ENCODE measurements at regions not wholly inside any gene's neighbourhood (a gene's known extent, or its start where the extent isn't known, plus 50 kb on each side); places are given as distances from the start of the nearest gene placed in this dataset.

- Histone ChIP-seq H3K4me2 (ENCODE audit: low read depth, low read length) (no peak overlapping the region), H3K4me1 (ENCODE audit: insufficient read depth, low read length) (peaks cover 12% of the 10 kb centered on the region; the same call in 1 of the 2 replicates), H3K9ac (ENCODE audit: insufficient read depth, low read depth, low read length) (no peak overlapping the region), H4K20me1 (ENCODE audit: insufficient read depth, low read length) (no peaks in the 10 kb centered on the region), H3K79me2 (ENCODE audit: insufficient read depth, low read length) (no peaks in the 10 kb centered on the region), H3K27me3 (ENCODE audit: control insufficient read depth in 1 of 2, insufficient read depth in 2 of 2, low read length in 2 of 2) (no peaks in the 10 kb centered on the region), H3K9me3 (ENCODE audit: low read length) (peaks cover 6% of the 10 kb centered on the region; the same call in 1 of the 2 replicates), H3K36me3 (replicated peaks in 1 of 2; ENCODE audit: control insufficient read depth in 1 of 2, insufficient read depth in 2 of 2, low read length in 2 of 2) (no peaks in the 10 kb centered on the region), H3K4me3 (replicated peaks in 1 of 3; ENCODE audit: insufficient read depth in 1 of 3, low read depth in 2 of 3, low read length in 3 of 3) (no peak overlapping the region), H2AFZ (ENCODE audit: low read length) (no peak overlapping the region), H3K27ac (ENCODE audit: extremely low read length, insufficient read depth, low read length) (no peak overlapping the region)
- in situ Hi-C loops (cut with HindIII; ENCODE audit: extremely low pct_ligation_motif_present, low pct_unique_long_range_greater_than_20kb) (no loop called here), intact Hi-C loops (cut with micrococcal nuclease; ENCODE audit: unreplicated experiment) (no loop called here)
- BruUV-seq (replicated peaks): no TSS peak
- WGBS (ENCODE audit: low lambda C conversion rate): 65% methylated on average over 9 of the region's 9 CpGs
- CTCF ChIA-PET (ENCODE audit: low intra/inter-chr PET ratio, low total read pairs): no interaction called here
- no peak for ATAC-seq
- TF ChIP-seq MEF2D (CRISPR knock-in tag; IDR thresholded peaks at IDR 0.05) (no peak), ZNF749 (CRISPR knock-in tag; IDR thresholded peaks at IDR 0.05; ENCODE audit: borderline replicate concordance) (no peak), NR2F1 (CRISPR knock-in tag; IDR thresholded peaks at IDR 0.05) (no peak), ZNF326 (CRISPR knock-in tag; IDR thresholded peaks at IDR 0.05; ENCODE audit: borderline replicate concordance) (no peak)
- no peak for DNase-seq (ENCODE audit: low spot score)
- POLR2A ChIA-PET: no interaction called here
- no peak for FAIRE-seq
These were observed 51.4 kb upstream of the KANK4 start for GRCh38 chr1:62370594-62370993.

- Histone ChIP-seq H3K27me3 (ENCODE audit: control insufficient read depth in 1 of 2, insufficient read depth in 2 of 2, low read length in 2 of 2) (no peaks in the 10 kb centered on the region), H3K27ac (ENCODE audit: extremely low read length, insufficient read depth, low read length) (no peak overlapping the region), H2AFZ (ENCODE audit: low read length) (no peak overlapping the region), H3K4me3 (replicated peaks in 1 of 3; ENCODE audit: insufficient read depth in 1 of 3, low read depth in 2 of 3, low read length in 3 of 3) (no peak overlapping the region), H3K4me1 (ENCODE audit: insufficient read depth, low read length) (peaks cover 16% of the 10 kb centered on the region), H4K20me1 (ENCODE audit: insufficient read depth, low read length) (no peaks in the 10 kb centered on the region), H3K36me3 (replicated peaks in 1 of 2; ENCODE audit: control insufficient read depth in 1 of 2, insufficient read depth in 2 of 2, low read length in 2 of 2) (no peaks in the 10 kb centered on the region), H3K9me3 (ENCODE audit: low read length) (peaks cover 6% of the 10 kb centered on the region; the same call in 1 of the 2 replicates), H3K4me2 (ENCODE audit: low read depth, low read length) (no peak overlapping the region), H3K9ac (ENCODE audit: insufficient read depth, low read depth, low read length) (no peak overlapping the region), H3K79me2 (ENCODE audit: insufficient read depth, low read length) (no peaks in the 10 kb centered on the region)
- FAIRE-seq: no peak
- in situ Hi-C loops (cut with HindIII; ENCODE audit: extremely low pct_ligation_motif_present, low pct_unique_long_range_greater_than_20kb): no loop called here
- no peak for ATAC-seq
- intact Hi-C loops (cut with micrococcal nuclease; ENCODE audit: unreplicated experiment): no loop called here
- no peak for DNase-seq (ENCODE audit: low spot score)
- ChIA-PET POLR2A (no interaction called here), CTCF (ENCODE audit: low intra/inter-chr PET ratio, low total read pairs) (no interaction called here)
- TF ChIP-seq ZBTB33 (CRISPR knock-in tag; IDR thresholded peaks at IDR 0.05): no peak
- no peak for TF ChIP-seq YEATS2 (CRISPR knock-in tag; IDR thresholded peaks at IDR 0.05; ENCODE audit: borderline replicate concordance)
- no peak for TF ChIP-seq ZNF609 (CRISPR knock-in tag; IDR thresholded peaks at IDR 0.05; ENCODE audit: borderline replicate concordance)
- TF ChIP-seq PTBP1 (IDR thresholded peaks at IDR 0.05; ENCODE audit: low read depth, low read length, poor library complexity, severe bottlenecking): no peak
- BruUV-seq (replicated peaks): no TSS peak
- WGBS (ENCODE audit: low lambda C conversion rate): 56% methylated on average over 2 of the region's 2 CpGs
These were observed 52.1 kb upstream of the KANK4 start for GRCh38 chr1:62371375-62371774.
